GM19025 (cell line): ENCODE measurements at regions not wholly inside any gene's neighbourhood (a gene's known extent, or its start where the extent isn't known, plus 50 kb on each side); places are given as distances from the start of the nearest gene placed in this dataset.

Source experiments
- ATAC-seq: cut with Tn5 transposase; IDR thresholded peaks from one replicate; pipeline ENCODE4 v1.9.1; 2021; ENCODE audit warnings: mild to moderate bottlenecking, low read depth, moderate library complexity; ENCODE audit not compliant: unreplicated experiment

- ATAC-seq, result no peak
Measured at GRCh38 chr15:70478251-70478990, 284.9 kb downstream of the UACA start.

- no peak for ATAC-seq
Measured at GRCh38 chr15:70477750-70478250, 285.6 kb downstream of the UACA start.

GRCh38 chr15:70476441-70476840 lies 286.9 kb downstream of the UACA start:
- ATAC-seq, result no peak

GRCh38 chr15:70475921-70476320 lies 287.4 kb downstream of the UACA start:
- ATAC-seq, result no peak

GRCh38 chr15:70475407-70475781 lies 288.0 kb downstream of the UACA start:
- ATAC-seq, result no peak

GRCh38 chr15:70474471-70475406 lies 288.6 kb downstream of the UACA start:
- ATAC-seq, result no peak

GRCh38 chr15:70473581-70474370 lies 289.6 kb downstream of the UACA start:
- ATAC-seq, result no peak

- ATAC-seq, result no peak
Measured at GRCh38 chr15:70471517-70471916, 291.8 kb downstream of the UACA start.

GRCh38 chr15:70470556-70471191 lies 292.7 kb downstream of the UACA start:
- no peak for ATAC-seq

GRCh38 chr15:70469651-70470555 lies 293.5 kb downstream of the UACA start:
- ATAC-seq, result no peak

- no peak for ATAC-seq
Measured at GRCh38 chr15:70469182-70469581, 294.2 kb downstream of the UACA start.

GRCh38 chr15:70466895-70467529 lies 296.3 kb downstream of the UACA start:
- ATAC-seq, result no peak

GRCh38 chr15:70466305-70466704 lies 297.1 kb downstream of the UACA start:
- ATAC-seq, result no peak

- ATAC-seq, result no peak
Measured at GRCh38 chr15:70465812-70466211, 297.5 kb downstream of the UACA start.

- ATAC-seq, result peak; percentile 21
Measured at GRCh38 chr15:70463453-70463834, 299.9 kb downstream of the UACA start.

GRCh38 chr15:70461992-70462391 lies 301.4 kb downstream of the UACA start:
- no peak for ATAC-seq

- ATAC-seq, result no peak
Measured at GRCh38 chr15:70461017-70461416, 302.3 kb downstream of the UACA start.

- no peak for ATAC-seq
Measured at GRCh38 chr15:70459312-70459711, 304.0 kb downstream of the UACA start.

- ATAC-seq, result no peak
Measured at GRCh38 chr15:70453766-70454165, 309.6 kb downstream of the UACA start.
